SK-N-SH (cell line): ENCODE measurements at regions not wholly inside any gene's neighbourhood (a gene's known extent, or its start where the extent isn't known, plus 50 kb on each side); places are given as distances from the start of the nearest gene placed in this dataset.

Source experiments
- CTCF ChIP-seq: fragments of 200-600 bp; sonication (generic); IDR thresholded peaks from 2 replicates; pipeline ENCODE4 v1.6.1; 2017; ENCODE audit warnings: antibody characterized with exemption, mild to moderate bottlenecking, moderate library complexity
- GABPA ChIP-seq: IDR thresholded peaks from 2 replicates; pipeline ENCODE4 v1.4.0; 2012; ENCODE audit warnings: low read depth, mild to moderate bottlenecking
- NFIC ChIP-seq: IDR thresholded peaks from 2 replicates; pipeline ENCODE4 v1.4.0; 2012; ENCODE audit warnings: borderline replicate concordance
- YY1 ChIP-seq: IDR thresholded peaks from 2 replicates; pipeline ENCODE4 v1.4.0; 2012; ENCODE audit warnings: low read depth, mild to moderate bottlenecking
- TF ChIP-seq, protein P1 (sequence below): IDR thresholded peaks from 2 replicates; pipeline ENCODE4 v1.4.0; 2012; ENCODE audit warnings: low read depth

- no peak for TF ChIP-seq NFIC
- TF ChIP-seq YY1 = no peak
- TF ChIP-seq CTCF = no peak
- TF ChIP-seq, protein P1, sequence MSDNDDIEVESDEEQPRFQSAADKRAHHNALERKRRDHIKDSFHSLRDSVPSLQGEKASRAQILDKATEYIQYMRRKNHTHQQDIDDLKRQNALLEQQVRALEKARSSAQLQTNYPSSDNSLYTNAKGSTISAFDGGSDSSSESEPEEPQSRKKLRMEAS = no peak
- no peak for TF ChIP-seq GABPA
Measured at GRCh38 chr1:229121845-229122436, 149.0 kb upstream of the RAB4A start.
